Panc1 (cell line): ENCODE measurements at regions not wholly inside any gene's neighbourhood (a gene's known extent, or its start where the extent isn't known, plus 50 kb on each side); places are given as distances from the start of the nearest gene placed in this dataset.

Experiments
- CTCF ChIP-seq: fragments of 450-650 bp; IDR thresholded peaks from 2 replicates; pipeline ENCODE4 v1.5.1; 2017; ENCODE audit warnings: mild to moderate bottlenecking
- POLR2AphosphoS5 ChIP-seq: IDR thresholded peaks from 2 replicates; pipeline ENCODE4 v1.6.1; 2012; ENCODE audit warnings: mild to moderate bottlenecking, low read depth, low read length, moderate library complexity

- TF ChIP-seq POLR2AphosphoS5 (no peak), CTCF (no peak)
Measured at GRCh38 chr22:27577574-27577969, 224.0 kb downstream of the MN1 start.
